ENCODE measurements at regions not wholly inside any gene's neighbourhood (a gene's known extent, or its start where the extent isn't known, plus 50 kb on each side); places are given as distances from the start of the nearest gene placed in this dataset.

DNA sequence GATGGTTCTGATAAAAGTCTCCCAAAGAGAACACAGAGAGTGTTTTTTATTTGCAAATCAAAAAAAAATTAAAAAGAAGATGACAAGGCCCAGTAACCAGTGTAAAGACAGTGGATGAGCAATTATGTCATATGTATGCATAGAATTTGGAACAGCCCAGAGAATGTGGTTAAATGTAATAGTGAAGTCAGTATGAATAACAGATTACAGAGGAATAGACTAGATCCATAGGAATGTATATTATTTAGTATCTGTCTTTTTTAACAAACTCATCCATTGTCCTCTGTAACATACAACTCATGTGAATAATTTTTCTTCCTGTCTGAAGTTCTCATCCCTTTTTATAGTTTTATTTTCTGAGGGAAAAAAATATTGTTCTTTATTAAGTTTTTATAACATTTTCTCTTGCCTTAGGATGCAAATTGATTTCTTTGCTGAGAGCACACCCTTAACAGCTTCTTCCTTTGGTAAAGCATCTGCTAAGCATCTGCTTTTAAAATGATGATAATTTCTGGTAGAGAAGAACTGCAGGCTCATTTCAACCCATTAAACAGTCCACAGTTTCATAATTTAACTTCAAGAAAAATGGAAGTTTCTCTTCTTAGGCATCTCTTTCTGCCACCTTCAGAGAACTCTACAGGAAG lies 266.5 kb upstream of the MTNR1B start:
- TF ChIP-seq POLR2A (IDR thresholded peaks at IDR 0.05; ENCODE audit: low read length) (no peak), GATA1 (IDR thresholded peaks at IDR 0.05; ENCODE audit: low read depth, low read length) (no peak)
